ENCODE measurements at regions not wholly inside any gene's neighbourhood (a gene's known extent, or its start where the extent isn't known, plus 50 kb on each side); places are given as distances from the start of the nearest gene placed in this dataset.

DNA sequence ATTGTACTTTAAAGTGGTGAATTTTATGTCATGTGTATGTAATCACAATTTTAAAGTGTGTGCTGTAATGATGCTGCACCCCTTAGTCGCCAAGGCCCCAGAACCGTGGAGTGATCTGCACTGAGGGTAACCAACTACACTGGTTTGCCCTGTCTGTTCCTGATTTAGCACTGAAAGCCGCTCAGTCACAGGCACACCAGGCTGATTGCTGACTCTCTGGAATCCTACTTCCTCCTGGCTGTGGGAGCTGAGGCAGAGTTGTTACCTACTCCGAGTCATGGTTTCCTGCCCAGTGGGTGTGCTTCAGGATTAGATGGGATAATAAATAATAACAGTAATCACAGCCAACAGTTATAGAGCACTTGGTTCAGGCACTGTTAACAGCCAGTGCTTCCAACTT, 645.4 kb downstream of the BCOR start:
- intact Hi-C loops (cut with DNase I), result no loop called here
- DNase-seq (no peak), FAIRE-seq (no peak), ATAC-seq (peak in 1 of 4 donors; percentile 18)
- Histone ChIP-seq H3K4me3 (no peak overlapping the region), H3K9me3 (no peaks in the 10 kb centered on the region), H3K4me1 (no peaks in the 10 kb centered on the region), H3K36me3 (no peaks in the 10 kb centered on the region), H3K27ac (no peak overlapping the region), H3K27me3 (peaks cover 0 to 6% (median 0%) of the 10 kb centered on the region in 4 donors)
- WGBS, 2 donors, result 73 to 81% methylated on average over 4 of the region's 4 CpGs
- TF ChIP-seq, protein P1, sequence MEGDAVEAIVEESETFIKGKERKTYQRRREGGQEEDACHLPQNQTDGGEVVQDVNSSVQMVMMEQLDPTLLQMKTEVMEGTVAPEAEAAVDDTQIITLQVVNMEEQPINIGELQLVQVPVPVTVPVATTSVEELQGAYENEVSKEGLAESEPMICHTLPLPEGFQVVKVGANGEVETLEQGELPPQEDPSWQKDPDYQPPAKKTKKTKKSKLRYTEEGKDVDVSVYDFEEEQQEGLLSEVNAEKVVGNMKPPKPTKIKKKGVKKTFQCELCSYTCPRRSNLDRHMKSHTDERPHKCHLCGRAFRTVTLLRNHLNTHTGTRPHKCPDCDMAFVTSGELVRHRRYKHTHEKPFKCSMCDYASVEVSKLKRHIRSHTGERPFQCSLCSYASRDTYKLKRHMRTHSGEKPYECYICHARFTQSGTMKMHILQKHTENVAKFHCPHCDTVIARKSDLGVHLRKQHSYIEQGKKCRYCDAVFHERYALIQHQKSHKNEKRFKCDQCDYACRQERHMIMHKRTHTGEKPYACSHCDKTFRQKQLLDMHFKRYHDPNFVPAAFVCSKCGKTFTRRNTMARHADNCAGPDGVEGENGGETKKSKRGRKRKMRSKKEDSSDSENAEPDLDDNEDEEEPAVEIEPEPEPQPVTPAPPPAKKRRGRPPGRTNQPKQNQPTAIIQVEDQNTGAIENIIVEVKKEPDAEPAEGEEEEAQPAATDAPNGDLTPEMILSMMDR (IDR thresholded peaks at IDR 0.05), result no peak

DNA sequence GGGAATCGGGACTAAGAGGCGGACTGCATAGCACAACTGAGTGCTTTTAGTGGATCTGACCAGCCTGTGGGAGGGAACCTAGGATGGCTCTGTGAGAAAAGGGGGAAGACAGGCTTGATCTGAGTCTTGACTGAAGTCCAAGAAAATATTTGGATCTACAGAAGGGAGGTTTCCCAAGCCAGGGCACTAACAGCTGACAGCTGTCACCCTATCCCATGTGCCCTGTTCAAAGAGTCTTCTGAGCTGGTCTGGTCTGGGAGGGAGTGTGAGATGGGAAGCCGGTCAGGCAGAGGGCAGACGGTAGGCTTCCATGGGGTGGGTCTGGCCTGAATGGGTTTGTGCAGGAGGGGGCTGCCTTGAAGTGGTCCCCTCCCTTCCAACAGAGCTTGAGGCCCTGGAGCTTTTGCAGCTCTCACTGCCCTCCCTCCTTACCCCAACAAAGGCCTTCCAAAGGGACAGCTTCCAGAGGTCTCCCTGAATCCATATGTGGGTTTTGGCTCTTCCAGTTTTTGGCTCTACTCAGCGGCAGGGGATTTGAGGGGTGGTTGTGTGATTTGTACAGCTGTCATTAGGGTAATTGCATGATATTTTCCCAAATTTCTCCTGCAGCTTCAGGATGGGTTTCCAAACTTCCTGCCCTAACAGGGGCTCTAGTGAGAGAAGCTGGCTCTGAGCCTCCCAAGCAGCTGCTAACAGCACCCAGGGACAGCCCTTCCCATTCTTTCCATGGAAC, 643.7 kb downstream of the BCOR start:
- Histone ChIP-seq H3K4me3 (no peak overlapping the region), H3K9me3 (no peaks in the 10 kb centered on the region), H3K4me1 (no peaks in the 10 kb centered on the region), H3K27ac (no peak overlapping the region), H3K27me3 (peaks cover 0 to 6% (median 0%) of the 10 kb centered on the region in 4 donors), H3K36me3 (no peaks in the 10 kb centered on the region)
- DNase-seq, result no peak
- TF ChIP-seq, protein P1 (IDR thresholded peaks at IDR 0.05), result no peak
- no peak for ATAC-seq
- no peak for FAIRE-seq
- intact Hi-C loops (cut with DNase I), result no loop called here
- 65 to 91% methylated on average over 5 of the region's 5 CpGs for WGBS, 2 donors

DNA sequence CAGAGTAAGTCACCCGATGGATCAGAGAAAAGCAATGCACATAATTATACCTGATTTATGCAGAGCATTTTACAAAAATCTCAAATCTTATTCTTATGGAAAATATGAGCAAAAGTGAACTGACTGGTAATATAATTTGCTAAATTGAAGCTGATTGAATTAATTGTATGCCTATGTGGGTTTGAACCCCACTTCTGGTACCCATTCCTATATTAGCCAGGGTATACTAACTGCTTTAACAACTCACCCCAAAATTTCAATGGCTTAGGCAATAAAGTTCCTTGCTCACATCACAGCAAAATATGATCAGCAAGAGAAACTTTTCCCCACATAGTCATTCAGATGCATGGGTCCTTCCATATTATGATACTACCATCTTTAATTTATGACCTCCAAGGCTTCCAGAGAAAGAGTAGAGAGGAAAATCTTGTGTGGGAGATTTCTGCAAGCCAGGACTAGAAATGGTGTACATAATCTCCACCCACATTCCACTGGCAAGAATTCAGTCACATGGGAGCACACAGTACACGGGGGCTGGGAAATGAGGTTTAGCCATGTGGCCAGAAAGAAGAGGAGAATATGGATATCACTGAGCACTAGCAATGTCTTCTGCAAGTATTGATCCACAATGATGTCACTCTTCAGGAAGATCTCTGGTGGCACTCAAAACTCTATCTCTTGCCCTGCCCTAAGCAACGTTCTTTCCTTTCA, 640.7 kb downstream of the BCOR start:
- no peak for FAIRE-seq
- Histone ChIP-seq H3K27me3 (peaks cover 0 to 6% (median 0%) of the 10 kb centered on the region in 4 donors), H3K9me3 (no peaks in the 10 kb centered on the region), H3K36me3 (no peaks in the 10 kb centered on the region), H3K4me3 (no peak overlapping the region), H3K4me1 (no peaks in the 10 kb centered on the region), H3K27ac (no peak overlapping the region)
- TF ChIP-seq, protein P1 (IDR thresholded peaks at IDR 0.05), result no peak
- no peak for DNase-seq
- 44 to 70% methylated on average over 3 of the region's 3 CpGs for WGBS, 2 donors
- ATAC-seq, result peak in 1 of 4 donors; percentile 24
- intact Hi-C loops (cut with DNase I), result no loop called here

DNA sequence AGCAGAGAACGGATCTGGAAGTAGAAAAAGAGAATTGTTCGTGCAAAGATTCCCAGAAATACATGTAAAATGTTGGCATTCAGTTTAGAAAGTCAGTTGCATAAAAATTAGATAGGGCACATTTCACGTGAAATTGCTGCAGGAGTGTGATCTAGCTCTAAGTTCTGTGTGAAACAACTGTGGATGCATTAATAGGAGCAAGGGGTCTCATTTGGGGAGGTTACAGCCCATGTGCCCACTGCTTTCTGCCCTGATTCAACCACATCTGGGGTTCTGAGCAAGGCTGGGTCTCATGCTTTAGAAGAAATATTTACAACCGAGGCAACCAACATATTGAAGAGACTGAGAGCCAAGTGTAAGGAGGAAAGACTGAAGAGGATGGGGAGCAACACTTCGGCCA, 639.0 kb downstream of the BCOR start:
- Histone ChIP-seq H3K36me3 (no peaks in the 10 kb centered on the region), H3K27me3 (peaks cover 0 to 6% (median 0%) of the 10 kb centered on the region in 4 donors), H3K9me3 (no peaks in the 10 kb centered on the region), H3K4me1 (no peaks in the 10 kb centered on the region), H3K27ac (no peak overlapping the region), H3K4me3 (no peak overlapping the region)
- TF ChIP-seq, protein P1 (IDR thresholded peaks at IDR 0.05), result no peak
- ATAC-seq (no peak), FAIRE-seq (no peak), DNase-seq (no peak)
- WGBS, 2 donors, result 66 to 77% methylated on average over 5 of the region's 5 CpGs
- intact Hi-C loops (cut with DNase I), result no loop called here

DNA sequence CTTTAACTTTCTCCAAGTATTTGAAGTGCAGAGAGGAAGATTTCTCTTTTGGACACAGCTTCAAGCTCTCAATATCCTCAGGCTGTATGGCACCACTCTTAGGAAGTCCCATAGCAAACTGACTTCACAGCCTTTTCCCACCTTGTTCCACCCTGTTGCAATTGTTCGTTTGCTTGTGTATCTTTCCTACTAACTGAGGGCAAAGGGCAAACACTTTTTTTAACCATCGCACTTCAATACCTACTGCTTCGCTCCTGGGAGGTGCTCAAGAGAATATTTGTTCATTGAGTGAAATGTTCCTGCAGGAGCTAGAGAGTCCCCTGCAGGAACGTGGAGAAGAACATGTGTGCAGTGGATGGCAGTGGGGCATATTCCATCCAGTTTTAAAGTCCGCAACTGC, 638.6 kb downstream of the BCOR start:
- intact Hi-C loops (cut with DNase I), result no loop called here
- no peak overlapping the region for H3K4me3 ChIP-seq
- no peaks in the 10 kb centered on the region for H3K9me3 ChIP-seq
- H3K4me1 ChIP-seq, result no peaks in the 10 kb centered on the region
- ATAC-seq (no peak), DNase-seq (no peak), FAIRE-seq (no peak)
- 61 to 69% methylated on average over 5 of the region's 5 CpGs for WGBS, 2 donors
- H3K36me3 ChIP-seq, result no peaks in the 10 kb centered on the region
- peaks cover 0 to 6% (median 0%) of the 10 kb centered on the region in 4 donors for H3K27me3 ChIP-seq
- no peak overlapping the region for H3K27ac ChIP-seq
- TF ChIP-seq, protein P1 (IDR thresholded peaks at IDR 0.05), result no peak
